ENCODE measurements at regions not wholly inside any gene's neighbourhood (a gene's known extent, or its start where the extent isn't known, plus 50 kb on each side); places are given as distances from the start of the nearest gene placed in this dataset.
"Not testable (repeated sequence)": the region's sequence is repeated elsewhere in the genome, so short reads cannot be mapped to it uniquely, and the experiment has no call there.

DNA sequence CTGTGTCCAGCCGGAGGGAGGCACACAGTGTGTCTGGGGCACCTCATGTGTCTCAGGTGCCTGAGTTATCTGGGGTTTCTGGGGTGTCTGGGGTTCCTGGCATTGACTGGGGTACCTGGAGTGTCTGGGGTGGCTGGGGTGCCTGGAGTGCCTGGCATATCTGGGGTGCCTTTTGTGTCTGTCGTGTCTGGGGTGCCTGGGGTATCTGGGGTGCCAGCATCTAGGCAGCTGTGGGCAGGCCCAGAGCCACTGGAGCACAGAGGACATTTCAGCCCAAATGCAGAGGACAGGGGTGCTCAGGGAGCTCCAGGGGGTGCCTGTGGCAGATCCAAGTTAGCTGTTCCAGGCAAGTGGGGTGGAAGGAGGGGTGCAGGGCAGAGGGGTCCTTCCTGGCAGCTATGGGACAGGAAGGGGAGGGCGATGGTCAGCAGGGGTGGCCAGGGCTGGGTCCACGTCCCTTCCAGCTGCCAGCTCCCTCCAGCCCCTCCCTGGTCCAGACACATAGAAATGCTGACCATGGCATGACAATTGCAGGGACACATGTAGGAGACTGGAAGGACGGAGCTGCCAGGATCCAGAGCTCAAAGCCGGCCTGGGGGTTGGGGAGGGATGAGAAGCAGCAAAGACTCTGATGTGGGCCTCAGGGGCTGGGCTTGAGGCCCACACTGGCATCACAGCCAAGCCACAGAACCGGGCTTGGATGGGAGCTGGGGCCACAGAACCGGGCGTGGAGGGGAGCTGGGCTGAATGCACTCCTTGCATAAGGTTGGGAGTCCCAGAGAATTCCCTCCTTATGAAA lies 133.0 kb downstream of the BRD1 start:
- no peak for DNase-seq

GRCh38 chr22:49693848-49694247 lies 133.8 kb downstream of the BRD1 start:
- no peak for DNase-seq

DNA sequence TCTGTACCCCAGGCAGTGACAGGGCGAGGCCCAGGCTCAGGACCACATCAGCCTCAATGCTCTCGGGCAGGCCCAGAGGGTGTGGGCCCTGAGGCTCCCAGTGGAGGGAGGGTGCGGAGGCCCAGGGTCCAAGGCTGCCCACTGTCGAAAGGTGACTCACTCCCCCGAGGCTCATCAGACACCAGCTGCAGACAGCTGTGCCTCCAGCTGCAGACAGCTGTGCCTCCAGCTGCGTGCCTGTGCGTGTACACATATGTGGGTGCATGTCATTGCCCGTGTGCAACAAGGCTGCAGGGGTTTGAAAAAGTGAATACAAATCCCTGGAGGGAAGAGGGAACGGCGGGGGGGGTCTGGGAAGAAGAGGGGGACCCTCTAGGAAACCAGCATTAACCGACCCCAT lies 134.3 kb downstream of the BRD1 start:
- DNase-seq, result no peak

DNA sequence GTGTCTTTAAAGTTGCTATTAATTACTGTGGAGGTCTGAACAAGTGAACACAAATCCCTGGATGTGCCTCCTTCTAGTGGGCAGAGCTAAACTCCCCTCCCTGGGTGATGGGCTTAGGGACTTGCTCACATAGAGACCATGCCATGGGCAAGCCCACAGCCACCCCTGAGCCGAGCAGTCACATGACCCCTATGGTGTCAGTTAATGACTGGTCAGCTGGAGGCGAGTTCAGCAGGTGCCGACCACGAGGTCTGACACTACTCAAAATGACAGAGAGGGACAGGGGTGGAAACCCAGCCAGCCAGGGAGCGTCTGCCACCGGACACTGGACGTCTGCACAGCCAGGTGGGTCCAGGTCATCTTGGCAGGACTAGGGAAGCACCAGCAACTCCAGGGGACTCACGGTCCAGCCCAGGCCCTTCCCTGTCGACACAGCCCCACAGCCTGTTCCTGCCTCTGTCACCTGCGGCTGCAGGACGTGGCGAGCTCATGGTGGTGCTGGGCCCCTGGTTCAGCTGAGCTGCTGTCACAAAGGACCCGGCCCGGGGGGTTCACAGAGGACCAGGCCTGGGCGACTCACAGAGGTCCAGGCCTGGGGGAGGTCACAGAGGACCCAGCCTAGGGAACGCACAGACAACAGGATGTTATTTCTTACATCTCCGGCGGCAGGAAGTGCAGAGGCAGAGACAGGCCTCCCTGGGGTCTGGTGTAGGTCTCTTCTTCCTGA lies 135.0 kb downstream of the BRD1 start:
- DNase-seq, result no peak

DNA sequence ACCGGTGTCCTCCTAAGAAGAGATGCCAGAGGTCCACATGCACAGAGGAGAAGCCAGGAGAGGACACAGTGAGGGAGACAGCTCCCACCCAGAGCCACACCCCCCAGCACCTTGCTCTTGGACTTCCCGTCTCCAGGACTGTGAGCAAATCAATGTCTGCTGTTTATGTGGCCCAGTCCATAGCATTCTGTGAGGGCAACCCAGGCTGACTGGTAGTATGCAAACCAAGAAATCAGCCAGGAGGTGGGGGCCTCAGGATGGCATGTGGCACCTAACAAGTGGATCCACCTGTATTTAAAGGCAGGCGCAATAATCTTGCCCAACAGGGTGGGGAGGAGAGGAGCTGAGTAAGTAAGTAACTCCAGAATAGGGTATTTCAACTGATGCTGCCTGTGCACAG lies 136.4 kb downstream of the BRD1 start:
- no peak for DNase-seq

- DNase-seq, result no peak
These were observed 137.2 kb downstream of the BRD1 start for GRCh38 chr22:49690454-49690853.

GRCh38 chr22:49689858-49690257 lies 137.8 kb downstream of the BRD1 start:
- DNase-seq, result no peak

DNA sequence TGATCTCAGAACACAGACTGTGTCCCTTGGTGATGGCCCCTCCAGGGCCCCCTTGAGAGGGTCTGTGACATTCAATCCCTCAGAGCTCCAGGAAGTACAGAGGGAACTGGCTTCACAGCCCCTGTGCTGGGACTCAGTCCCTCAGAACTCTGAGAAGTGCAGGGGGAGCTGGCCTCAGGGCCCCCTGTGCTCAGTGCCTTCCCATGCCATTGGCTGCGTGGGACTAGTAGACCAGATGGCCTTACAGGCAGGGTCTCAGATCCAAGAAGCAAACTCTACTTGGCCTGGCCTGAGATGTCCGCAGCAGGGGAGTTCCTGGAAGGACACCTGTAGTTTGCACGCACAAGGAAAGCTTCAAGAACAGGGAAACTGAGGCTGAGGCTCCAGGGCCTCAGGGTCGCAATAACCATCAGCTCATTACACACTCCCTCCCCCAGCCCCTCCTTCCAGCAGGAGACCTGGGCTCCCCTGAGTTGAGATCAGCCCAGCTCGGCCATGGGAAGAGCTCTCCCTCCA lies 138.4 kb downstream of the BRD1 start:
- no peak for DNase-seq

GRCh38 chr22:49688516-49689254 lies 139.0 kb downstream of the BRD1 start:
- DNase-seq, result no peak

DNA sequence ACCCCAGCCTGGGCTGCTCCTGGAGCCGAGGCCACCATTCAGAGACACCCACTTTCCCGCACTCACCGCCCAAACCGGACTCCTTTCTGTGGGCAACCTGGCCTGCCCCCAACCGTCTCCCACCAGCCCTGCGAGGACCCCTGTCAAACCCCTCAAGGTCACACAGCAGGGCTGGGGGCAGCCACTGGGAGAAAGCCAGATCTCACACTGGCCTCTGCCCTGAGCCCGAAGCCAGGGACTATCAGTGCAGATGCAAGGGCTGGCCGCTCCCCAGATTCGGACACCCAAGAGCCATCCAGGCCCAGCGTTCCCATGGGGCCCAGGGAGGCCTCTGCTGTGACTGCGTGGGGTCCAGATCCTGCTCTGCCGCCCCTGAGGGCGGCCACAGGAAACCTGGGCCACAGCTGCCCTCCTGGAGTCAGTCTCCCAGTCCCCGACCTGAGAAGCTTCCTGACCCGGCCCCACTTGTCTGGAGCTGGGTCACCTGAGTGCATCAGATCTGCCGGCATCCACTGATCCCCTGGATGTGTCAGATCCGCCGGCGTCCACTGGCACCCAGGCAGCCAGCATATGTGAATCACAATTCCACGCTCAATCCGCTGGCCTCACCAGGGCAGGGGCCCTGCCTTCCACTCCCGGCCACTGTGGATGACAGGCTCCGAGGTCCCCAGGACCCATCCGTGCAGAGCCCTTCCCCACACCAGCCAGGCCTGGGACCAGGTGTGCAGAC lies 139.7 kb downstream of the BRD1 start:
- DNase-seq, result no peak

DNA sequence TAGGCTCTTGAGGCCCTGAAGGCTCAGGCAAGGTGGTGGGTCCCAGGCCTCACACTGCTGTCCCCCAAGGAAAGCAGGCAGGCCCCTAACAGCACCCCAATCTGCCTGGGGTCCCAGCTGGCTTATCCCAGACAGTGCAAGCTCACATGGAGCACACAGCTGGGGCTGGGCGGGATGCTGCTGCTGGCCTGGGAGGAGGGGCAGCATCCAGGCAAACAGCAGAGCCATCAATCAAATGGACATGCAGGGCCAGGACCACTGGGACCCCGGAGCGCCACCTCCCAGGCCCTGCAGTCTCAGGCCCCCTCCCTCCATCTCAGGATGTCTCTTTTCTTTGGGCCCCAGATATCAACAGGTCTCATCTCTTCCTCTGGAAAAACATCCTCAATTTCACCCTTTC lies 140.3 kb downstream of the BRD1 start:
- DNase-seq, result no peak

DNA sequence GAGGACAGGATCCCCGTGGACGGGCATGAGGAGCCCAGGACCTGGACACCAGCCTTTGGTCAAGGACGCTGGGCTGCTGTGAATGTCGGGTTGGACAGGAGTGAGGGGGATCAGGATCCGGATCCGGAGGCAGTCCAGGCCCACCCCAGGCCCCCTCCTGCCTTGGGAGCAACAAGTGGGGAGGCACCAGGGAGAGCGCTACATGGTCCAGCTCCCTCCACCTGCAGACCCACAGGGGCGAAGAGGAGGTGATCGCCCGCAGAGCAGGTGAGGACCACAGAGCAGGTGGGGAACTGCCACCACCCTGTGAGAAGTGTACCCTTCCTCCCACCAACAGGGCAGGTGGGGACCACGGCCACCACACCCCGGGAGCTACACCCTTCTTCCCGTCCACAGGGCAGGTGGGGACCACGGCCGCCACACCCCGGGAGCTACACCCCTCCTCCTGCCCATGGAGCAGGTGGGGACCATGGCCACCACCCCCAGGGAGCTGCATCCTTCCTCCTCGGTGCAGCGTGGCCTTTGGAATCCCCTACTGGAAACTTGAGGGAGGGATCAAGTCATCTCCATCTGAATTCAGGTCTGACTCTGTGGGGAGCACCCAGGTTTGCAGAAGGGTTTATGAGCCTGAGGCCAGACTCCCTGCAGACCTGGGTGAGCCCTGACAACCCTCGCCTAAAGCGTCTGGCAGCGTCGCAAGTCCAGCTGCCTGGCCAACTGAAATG lies 141.0 kb downstream of the BRD1 start:
- DNase-seq, result no peak

GRCh38 chr22:49685686-49686085 lies 142.0 kb downstream of the BRD1 start:
- DNase-seq, result no peak

DNA sequence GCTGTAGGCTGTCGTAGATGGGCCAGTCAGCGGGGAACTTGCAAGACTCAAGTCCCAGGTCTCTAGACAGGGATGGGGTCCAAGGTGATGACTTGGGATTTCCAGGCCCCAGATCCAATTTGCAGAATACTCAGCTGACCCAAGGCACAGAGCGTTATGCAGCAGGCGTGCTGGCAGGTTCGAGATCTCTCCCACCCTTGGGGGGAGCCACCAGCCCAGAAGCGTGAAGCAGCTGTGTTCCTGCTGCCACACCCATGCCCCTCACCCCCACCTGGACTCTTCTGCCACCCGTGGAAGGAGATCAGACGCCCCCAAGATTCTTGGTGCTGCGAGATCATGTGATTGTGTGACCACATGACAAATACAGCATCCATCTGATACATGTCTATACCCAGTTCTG lies 142.6 kb downstream of the BRD1 start:
- DNase-seq, result no peak

DNA sequence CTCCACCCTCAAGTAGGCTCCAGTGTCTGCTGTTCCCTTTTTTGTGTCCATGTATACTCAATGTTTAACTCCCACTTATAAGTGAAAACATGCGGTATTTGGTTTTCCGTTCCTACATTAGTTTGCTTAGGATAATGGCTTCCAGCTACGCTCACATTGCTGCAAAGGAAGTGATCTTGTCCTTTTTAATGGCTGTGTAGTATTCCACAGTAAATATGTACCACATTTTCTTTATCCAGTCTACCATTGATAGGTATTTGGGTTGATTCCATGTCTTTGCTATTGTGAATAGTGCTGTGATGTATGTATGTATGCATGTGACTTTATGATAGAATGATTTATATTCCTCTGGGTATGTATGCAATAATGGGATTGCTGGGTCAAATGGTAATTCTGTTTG lies 144.6 kb downstream of the BRD1 start:
- no peak for DNase-seq

GRCh38 chr22:49680819-49681218 lies 146.9 kb downstream of the BRD1 start:
- not testable (repeated sequence) for DNase-seq

DNA sequence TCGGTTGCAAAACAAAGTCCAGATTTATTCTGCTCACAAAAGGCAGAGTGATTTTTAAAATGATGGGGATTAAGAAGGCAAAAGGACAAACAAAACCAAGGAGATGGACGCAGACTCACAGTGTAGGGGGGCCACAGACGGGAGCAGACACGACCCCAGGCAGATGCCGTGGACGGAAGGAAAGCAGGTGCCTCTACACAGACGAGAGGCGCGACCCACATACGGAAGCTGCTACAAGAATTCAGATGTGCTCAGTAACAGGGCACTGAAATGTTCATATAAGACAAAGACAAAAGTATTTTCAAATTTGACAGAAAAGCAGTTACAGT lies 148.9 kb downstream of the BRD1 start:
- no peak for DNase-seq

DNA sequence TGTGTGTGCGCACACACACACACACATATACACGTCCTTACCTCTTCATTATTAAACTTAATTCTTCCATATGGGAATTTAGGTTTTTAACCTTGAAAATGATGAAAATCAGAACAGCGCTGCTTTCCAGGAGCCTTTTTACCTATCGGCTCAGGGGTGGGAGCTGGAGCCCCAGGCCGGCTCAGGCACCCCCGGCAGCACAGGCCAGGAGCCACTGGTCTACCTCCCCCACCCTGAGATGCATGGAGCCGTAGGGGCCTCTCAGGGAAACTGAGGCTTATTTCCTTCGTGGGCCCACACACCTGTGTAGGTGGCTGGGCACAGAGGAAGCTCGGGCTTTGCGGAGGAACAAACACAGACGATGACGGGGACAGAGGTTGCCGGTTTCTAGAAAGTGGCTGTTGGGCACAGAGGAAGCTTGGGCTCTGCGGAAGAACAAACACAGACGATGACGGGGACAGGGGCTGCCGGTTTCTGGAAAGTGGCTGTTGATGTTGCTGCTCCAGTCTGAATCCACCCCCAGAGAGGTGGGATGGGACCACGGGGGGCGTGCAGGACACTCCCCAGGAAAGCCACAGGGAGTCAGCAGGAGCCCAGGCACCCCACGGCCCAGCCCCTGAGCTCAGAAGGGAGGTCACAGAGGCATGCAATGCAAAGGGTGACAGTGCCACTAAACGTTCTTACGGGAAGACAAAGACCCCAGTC lies 149.4 kb downstream of the BRD1 start:
- DNase-seq, result no peak

- no peak for DNase-seq
These were observed 150.2 kb downstream of the BRD1 start for GRCh38 chr22:49677495-49677889.

GRCh38 chr22:49676783-49677494 lies 150.7 kb downstream of the BRD1 start:
- DNase-seq, result no peak

GRCh38 chr22:49676230-49676629 lies 151.4 kb downstream of the BRD1 start:
- DNase-seq, result no peak
